ENCODE measurements at regions not wholly inside any gene's neighbourhood (a gene's known extent, or its start where the extent isn't known, plus 50 kb on each side); places are given as distances from the start of the nearest gene placed in this dataset.

GRCh38 chr4:27861802-27862201 is 1001.2 kb downstream of the STIM2 start:
- TF ChIP-seq POLR2A (IDR thresholded peaks at IDR 0.05) (no peak), CTCF (IDR thresholded peaks at IDR 0.05) (no peak)

Data from heart left ventricle (tissue), 13 donors.